GM23338 (cell line): ENCODE measurements at regions not wholly inside any gene's neighbourhood (a gene's known extent, or its start where the extent isn't known, plus 50 kb on each side); places are given as distances from the start of the nearest gene placed in this dataset.

Experiments
- ATAC-seq: fragments of 200-7000 bp; cut with Tn5 transposase; 3 replicates; pipeline ENCODE4 v1.9.1; 2020
- DNase-seq: peaks from one replicate; pipeline ENCODE4 v3.0.0-alpha.2; 2015; ENCODE audit warnings: low spot score
- H2AFZ ChIP-seq: fragments of 200-600 bp; sonication (generic); 2 replicates; pipeline ENCODE4 v1.8.0; 2016; ENCODE audit warnings: antibody characterized with exemption, mild to moderate bottlenecking, moderate library complexity
- H3F3A ChIP-seq: fragments of 200-600 bp; sonication (generic); replicated peaks from 2 replicates; pipeline ENCODE4 v1.8.0; 2017; ENCODE audit warnings: antibody characterized with exemption, mixed run types, low read depth
- H3K27ac ChIP-seq: fragments of 200-600 bp; sonication (generic); 2 replicates; pipeline ENCODE4 v1.6.1; 2016; ENCODE audit warnings: low read depth
- H3K27me3 ChIP-seq: fragments of 200-600 bp; sonication (generic); 2 replicates; pipeline ENCODE4 v1.8.0; 2016; ENCODE audit warnings: mild to moderate bottlenecking, mixed run types, moderate library complexity; ENCODE audit not compliant: insufficient read depth
- H3K36me3 ChIP-seq: fragments of 200-600 bp; sonication (generic); 2 replicates; pipeline ENCODE4 v1.8.0; 2016; ENCODE audit warnings: mild to moderate bottlenecking; ENCODE audit not compliant: insufficient read depth
- H3K4me1 ChIP-seq: fragments of 200-600 bp; sonication (generic); 2 replicates; pipeline ENCODE4 v1.8.0; 2016; ENCODE audit warnings: mild to moderate bottlenecking, moderate library complexity; ENCODE audit not compliant: insufficient read depth
- H3K4me2 ChIP-seq: fragments of 200-600 bp; sonication (generic); 2 replicates; pipeline ENCODE4 v1.7.1; 2017; ENCODE audit warnings: mixed run types
- H3K4me3 ChIP-seq: fragments of 200-600 bp; sonication (generic); 2 replicates; pipeline ENCODE4 v1.6.1; 2016; ENCODE audit warnings: mixed run types
- H3K79me2 ChIP-seq: fragments of 200-600 bp; sonication (generic); replicated peaks from 2 replicates; pipeline ENCODE4 v1.8.0; 2017; ENCODE audit warnings: mild to moderate bottlenecking; ENCODE audit not compliant: insufficient read depth
- H3K9me2 ChIP-seq: fragments of 200-600 bp; sonication (generic); 2 replicates; pipeline ENCODE4 v1.8.0; 2017; ENCODE audit not compliant: insufficient read depth
- H4K20me1 ChIP-seq: fragments of 200-600 bp; sonication (generic); replicated peaks from 2 replicates; pipeline ENCODE4 v1.8.0; 2017; ENCODE audit warnings: mild to moderate bottlenecking; ENCODE audit not compliant: insufficient read depth
- H3K27ac Mint-ChIP-seq: 2 replicates; pipeline ENCODE4 v1.8.0; 2020; ENCODE audit warnings: inconsistent platforms, mild to moderate bottlenecking, moderate library complexity, mixed read lengths
- H3K27me3 Mint-ChIP-seq: 3 replicates; pipeline ENCODE4 v1.8.0; 2022; ENCODE audit warnings: low read depth, mild to moderate bottlenecking, moderate library complexity, mixed read lengths, inconsistent platforms; ENCODE audit not compliant: insufficient read depth, poor library complexity
- H3K36me3 Mint-ChIP-seq: 3 replicates; pipeline ENCODE4 v1.8.0; 2021; ENCODE audit warnings: low read depth, mild to moderate bottlenecking, inconsistent platforms, moderate library complexity, mixed read lengths
- H3K4me1 Mint-ChIP-seq: 3 replicates; pipeline ENCODE4 v1.8.0; 2020; ENCODE audit warnings: mild to moderate bottlenecking, inconsistent platforms, mixed read lengths
- H3K4me3 Mint-ChIP-seq: 3 replicates; pipeline ENCODE4 v1.8.0; 2021; ENCODE audit warnings: moderate library complexity, mild to moderate bottlenecking, inconsistent platforms, mixed read lengths
- H3K9me3 Mint-ChIP-seq: 3 replicates; pipeline ENCODE4 v1.8.0; 2020; ENCODE audit warnings: moderate library complexity, mild to moderate bottlenecking, inconsistent platforms, mixed read lengths
- CREB1 ChIP-seq: fragments of 250-450 bp; sonication (Bioruptor Pico); IDR thresholded peaks from 2 replicates; pipeline ENCODE4 v1.5.0; 2020; ENCODE audit warnings: low read depth, mild to moderate bottlenecking, moderate library complexity
- EZH2 ChIP-seq: fragments of 200-600 bp; sonication (generic); IDR thresholded peaks from one replicate; pipeline ENCODE4 v1.8.0; 2017; ENCODE audit warnings: antibody characterized with exemption, mild to moderate bottlenecking, low read depth; ENCODE audit not compliant: unreplicated experiment
- EZH2phosphoT487 ChIP-seq: fragments of 200-600 bp; sonication (generic); IDR thresholded peaks from one replicate; pipeline ENCODE4 v1.8.1; 2018; ENCODE audit warnings: antibody characterized with exemption; ENCODE audit not compliant: unreplicated experiment
- JUNB ChIP-seq: IDR thresholded peaks from one replicate; pipeline ENCODE4 v1.6.1; 2016; ENCODE audit warnings: antibody characterized with exemption; ENCODE audit not compliant: unreplicated experiment
- NANOG ChIP-seq: IDR thresholded peaks from 2 replicates; pipeline ENCODE4 v1.6.1; 2016; ENCODE audit warnings: antibody characterized with exemption, borderline replicate concordance
- POLR2AphosphoS5 ChIP-seq: IDR thresholded peaks from 2 replicates; pipeline ENCODE4 v1.6.1; 2016; ENCODE audit warnings: antibody characterized with exemption, low read depth
- STAT1 ChIP-seq: IDR thresholded peaks from one replicate; pipeline ENCODE4 v1.6.1; 2016; ENCODE audit warnings: antibody characterized with exemption; ENCODE audit not compliant: unreplicated experiment
- ZNF114 ChIP-seq: fragments of 250-450 bp; sonication (Bioruptor Pico); IDR thresholded peaks from 2 replicates; pipeline ENCODE4 v1.5.0; 2020; ENCODE audit warnings: mild to moderate bottlenecking, moderate library complexity
- ZNF331 ChIP-seq: fragments of 250-450 bp; sonication (Bioruptor Pico); IDR thresholded peaks from 2 replicates; pipeline ENCODE4 v1.5.0; 2020; ENCODE audit warnings: low read depth, mild to moderate bottlenecking, moderate library complexity
- TF ChIP-seq, protein P1 (sequence below): fragments of 250-450 bp; sonication (Bioruptor Pico); IDR thresholded peaks from 2 replicates; pipeline ENCODE4 v1.5.0; 2020; ENCODE audit warnings: mild to moderate bottlenecking, moderate library complexity
- TF ChIP-seq, protein P2 (sequence below), 2 experiments: fragments of 200-600 bp in 1 of 2; sonication (generic) in 1 of 2; conservative IDR thresholded peaks; 2 replicates each; pipeline versions ENCODE4 v1.5.1 to v1.6.1; 2016 to 2017; ENCODE audit warnings: antibody characterized with exemption in 2 of 2, low read depth in 2 of 2, mild to moderate bottlenecking in 2 of 2, moderate library complexity in 1 of 2
- TF ChIP-seq, protein P3 (sequence below): IDR thresholded peaks from one replicate; pipeline ENCODE4 v1.6.1; 2018; ENCODE audit warnings: antibody characterized with exemption; ENCODE audit not compliant: unreplicated experiment
- TF ChIP-seq, protein P4 (sequence below): IDR thresholded peaks from 2 replicates; pipeline ENCODE4 v1.6.1; 2016; ENCODE audit warnings: antibody characterized with exemption

DNA sequence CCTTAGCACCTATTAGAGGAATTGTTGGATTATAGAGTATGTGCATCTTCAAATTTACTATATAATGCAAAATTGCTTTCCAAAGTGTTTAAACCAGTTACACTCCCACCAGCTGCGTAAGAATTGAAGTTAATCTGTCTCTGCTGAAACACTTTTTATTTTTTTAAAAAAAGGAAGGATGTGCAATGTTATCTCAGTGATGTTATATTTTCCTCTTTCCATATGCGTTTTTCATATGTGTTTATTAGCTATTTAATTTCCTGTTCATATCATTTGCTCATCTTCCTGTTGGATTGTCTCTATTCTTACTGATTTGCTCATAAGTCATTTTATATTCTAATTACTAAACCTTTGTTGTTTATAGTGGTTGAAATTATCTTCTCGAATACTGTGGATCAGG lies 63.2 kb upstream of the RFX8 start:
- TF ChIP-seq CREB1 (CRISPR knock-in tag): no peak
- TF ChIP-seq, protein P1, sequence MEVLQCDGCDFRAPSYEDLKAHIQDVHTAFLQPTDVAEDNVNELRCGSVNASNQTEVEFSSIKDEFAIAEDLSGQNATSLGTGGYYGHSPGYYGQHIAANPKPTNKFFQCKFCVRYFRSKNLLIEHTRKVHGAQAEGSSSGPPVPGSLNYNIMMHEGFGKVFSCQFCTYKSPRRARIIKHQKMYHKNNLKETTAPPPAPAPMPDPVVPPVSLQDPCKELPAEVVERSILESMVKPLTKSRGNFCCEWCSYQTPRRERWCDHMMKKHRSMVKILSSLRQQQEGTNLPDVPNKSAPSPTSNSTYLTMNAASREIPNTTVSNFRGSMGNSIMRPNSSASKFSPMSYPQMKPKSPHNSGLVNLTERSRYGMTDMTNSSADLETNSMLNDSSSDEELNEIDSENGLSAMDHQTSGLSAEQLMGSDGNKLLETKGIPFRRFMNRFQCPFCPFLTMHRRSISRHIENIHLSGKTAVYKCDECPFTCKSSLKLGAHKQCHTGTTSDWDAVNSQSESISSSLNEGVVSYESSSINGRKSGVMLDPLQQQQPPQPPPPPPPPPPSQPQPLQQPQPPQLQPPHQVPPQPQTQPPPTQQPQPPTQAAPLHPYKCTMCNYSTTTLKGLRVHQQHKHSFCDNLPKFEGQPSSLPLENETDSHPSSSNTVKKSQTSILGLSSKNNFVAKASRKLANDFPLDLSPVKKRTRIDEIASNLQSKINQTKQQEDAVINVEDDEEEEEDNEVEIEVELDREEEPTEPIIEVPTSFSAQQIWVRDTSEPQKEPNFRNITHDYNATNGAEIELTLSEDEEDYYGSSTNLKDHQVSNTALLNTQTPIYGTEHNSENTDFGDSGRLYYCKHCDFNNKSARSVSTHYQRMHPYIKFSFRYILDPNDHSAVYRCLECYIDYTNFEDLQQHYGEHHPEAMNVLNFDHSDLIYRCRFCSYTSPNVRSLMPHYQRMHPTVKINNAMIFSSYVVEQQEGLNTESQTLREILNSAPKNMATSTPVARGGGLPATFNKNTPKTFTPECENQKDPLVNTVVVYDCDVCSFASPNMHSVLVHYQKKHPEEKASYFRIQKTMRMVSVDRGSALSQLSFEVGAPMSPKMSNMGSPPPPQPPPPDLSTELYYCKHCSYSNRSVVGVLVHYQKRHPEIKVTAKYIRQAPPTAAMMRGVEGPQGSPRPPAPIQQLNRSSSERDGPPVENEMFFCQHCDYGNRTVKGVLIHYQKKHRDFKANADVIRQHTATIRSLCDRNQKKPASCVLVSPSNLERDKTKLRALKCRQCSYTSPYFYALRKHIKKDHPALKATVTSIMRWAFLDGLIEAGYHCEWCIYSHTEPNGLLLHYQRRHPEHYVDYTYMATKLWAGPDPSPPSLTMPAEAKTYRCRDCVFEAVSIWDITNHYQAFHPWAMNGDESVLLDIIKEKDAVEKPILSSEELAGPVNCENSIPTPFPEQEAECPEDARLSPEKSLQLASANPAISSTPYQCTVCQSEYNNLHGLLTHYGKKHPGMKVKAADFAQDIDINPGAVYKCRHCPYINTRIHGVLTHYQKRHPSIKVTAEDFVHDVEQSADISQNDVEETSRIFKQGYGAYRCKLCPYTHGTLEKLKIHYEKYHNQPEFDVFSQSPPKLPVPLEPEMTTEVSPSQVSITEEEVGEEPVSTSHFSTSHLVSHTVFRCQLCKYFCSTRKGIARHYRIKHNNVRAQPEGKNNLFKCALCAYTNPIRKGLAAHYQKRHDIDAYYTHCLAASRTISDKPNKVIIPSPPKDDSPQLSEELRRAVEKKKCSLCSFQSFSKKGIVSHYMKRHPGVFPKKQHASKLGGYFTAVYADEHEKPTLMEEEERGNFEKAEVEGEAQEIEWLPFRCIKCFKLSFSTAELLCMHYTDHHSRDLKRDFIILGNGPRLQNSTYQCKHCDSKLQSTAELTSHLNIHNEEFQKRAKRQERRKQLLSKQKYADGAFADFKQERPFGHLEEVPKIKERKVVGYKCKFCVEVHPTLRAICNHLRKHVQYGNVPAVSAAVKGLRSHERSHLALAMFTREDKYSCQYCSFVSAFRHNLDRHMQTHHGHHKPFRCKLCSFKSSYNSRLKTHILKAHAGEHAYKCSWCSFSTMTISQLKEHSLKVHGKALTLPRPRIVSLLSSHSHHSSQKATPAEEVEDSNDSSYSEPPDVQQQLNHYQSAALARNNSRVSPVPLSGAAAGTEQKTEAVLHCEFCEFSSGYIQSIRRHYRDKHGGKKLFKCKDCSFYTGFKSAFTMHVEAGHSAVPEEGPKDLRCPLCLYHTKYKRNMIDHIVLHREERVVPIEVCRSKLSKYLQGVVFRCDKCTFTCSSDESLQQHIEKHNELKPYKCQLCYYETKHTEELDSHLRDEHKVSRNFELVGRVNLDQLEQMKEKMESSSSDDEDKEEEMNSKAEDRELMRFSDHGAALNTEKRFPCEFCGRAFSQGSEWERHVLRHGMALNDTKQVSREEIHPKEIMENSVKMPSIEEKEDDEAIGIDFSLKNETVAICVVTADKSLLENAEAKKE: no peak
- no peak for TF ChIP-seq EZH2phosphoT487
- TF ChIP-seq, protein P2, sequence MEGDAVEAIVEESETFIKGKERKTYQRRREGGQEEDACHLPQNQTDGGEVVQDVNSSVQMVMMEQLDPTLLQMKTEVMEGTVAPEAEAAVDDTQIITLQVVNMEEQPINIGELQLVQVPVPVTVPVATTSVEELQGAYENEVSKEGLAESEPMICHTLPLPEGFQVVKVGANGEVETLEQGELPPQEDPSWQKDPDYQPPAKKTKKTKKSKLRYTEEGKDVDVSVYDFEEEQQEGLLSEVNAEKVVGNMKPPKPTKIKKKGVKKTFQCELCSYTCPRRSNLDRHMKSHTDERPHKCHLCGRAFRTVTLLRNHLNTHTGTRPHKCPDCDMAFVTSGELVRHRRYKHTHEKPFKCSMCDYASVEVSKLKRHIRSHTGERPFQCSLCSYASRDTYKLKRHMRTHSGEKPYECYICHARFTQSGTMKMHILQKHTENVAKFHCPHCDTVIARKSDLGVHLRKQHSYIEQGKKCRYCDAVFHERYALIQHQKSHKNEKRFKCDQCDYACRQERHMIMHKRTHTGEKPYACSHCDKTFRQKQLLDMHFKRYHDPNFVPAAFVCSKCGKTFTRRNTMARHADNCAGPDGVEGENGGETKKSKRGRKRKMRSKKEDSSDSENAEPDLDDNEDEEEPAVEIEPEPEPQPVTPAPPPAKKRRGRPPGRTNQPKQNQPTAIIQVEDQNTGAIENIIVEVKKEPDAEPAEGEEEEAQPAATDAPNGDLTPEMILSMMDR (conservative IDR thresholded peaks at IDR 0.05; ENCODE audit: low read depth in 2 of 2): no peak
- TF ChIP-seq, protein P3, sequence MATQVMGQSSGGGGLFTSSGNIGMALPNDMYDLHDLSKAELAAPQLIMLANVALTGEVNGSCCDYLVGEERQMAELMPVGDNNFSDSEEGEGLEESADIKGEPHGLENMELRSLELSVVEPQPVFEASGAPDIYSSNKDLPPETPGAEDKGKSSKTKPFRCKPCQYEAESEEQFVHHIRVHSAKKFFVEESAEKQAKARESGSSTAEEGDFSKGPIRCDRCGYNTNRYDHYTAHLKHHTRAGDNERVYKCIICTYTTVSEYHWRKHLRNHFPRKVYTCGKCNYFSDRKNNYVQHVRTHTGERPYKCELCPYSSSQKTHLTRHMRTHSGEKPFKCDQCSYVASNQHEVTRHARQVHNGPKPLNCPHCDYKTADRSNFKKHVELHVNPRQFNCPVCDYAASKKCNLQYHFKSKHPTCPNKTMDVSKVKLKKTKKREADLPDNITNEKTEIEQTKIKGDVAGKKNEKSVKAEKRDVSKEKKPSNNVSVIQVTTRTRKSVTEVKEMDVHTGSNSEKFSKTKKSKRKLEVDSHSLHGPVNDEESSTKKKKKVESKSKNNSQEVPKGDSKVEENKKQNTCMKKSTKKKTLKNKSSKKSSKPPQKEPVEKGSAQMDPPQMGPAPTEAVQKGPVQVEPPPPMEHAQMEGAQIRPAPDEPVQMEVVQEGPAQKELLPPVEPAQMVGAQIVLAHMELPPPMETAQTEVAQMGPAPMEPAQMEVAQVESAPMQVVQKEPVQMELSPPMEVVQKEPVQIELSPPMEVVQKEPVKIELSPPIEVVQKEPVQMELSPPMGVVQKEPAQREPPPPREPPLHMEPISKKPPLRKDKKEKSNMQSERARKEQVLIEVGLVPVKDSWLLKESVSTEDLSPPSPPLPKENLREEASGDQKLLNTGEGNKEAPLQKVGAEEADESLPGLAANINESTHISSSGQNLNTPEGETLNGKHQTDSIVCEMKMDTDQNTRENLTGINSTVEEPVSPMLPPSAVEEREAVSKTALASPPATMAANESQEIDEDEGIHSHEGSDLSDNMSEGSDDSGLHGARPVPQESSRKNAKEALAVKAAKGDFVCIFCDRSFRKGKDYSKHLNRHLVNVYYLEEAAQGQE: no peak
- TF ChIP-seq NANOG: no peak
- no peak for TF ChIP-seq ZNF114 (CRISPR knock-in tag)
- no peak for TF ChIP-seq EZH2
- no peak for TF ChIP-seq JUNB
- TF ChIP-seq, protein P4, sequence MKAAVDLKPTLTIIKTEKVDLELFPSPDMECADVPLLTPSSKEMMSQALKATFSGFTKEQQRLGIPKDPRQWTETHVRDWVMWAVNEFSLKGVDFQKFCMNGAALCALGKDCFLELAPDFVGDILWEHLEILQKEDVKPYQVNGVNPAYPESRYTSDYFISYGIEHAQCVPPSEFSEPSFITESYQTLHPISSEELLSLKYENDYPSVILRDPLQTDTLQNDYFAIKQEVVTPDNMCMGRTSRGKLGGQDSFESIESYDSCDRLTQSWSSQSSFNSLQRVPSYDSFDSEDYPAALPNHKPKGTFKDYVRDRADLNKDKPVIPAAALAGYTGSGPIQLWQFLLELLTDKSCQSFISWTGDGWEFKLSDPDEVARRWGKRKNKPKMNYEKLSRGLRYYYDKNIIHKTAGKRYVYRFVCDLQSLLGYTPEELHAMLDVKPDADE: no peak
- no peak for TF ChIP-seq POLR2AphosphoS5
- no peak for TF ChIP-seq ZNF331
- no peak for TF ChIP-seq STAT1
- no peak overlapping the region for H3K4me2 ChIP-seq
- H3K27me3 ChIP-seq: no peaks in the 10 kb centered on the region
- Mint-ChIP-seq H3K27ac (no peak overlapping the region), H3K4me3 (no peak overlapping the region), H3K9me3 (peaks cover 3% of the 10 kb centered on the region; the same call in 2 of the 3 replicates), H3K4me1 (peaks cover 16% of the 10 kb centered on the region), H3K36me3 (peaks cover 4% of the 10 kb centered on the region; the same call in 1 of the 3 replicates), H3K27me3 (peaks cover 2% of the 10 kb centered on the region)
- no peak overlapping the region for H2AFZ ChIP-seq
- H3K36me3 ChIP-seq: no peaks in the 10 kb centered on the region
- no peak overlapping the region for H3K4me3 ChIP-seq
- H3F3A ChIP-seq: peaks cover 7% of the 10 kb centered on the region
- ATAC-seq (no peak), DNase-seq (no peak)
- peaks cover 4% of the 10 kb centered on the region; the same call in 1 of the 2 replicates for H3K4me1 ChIP-seq
- H3K9me2 ChIP-seq: no peaks in the 10 kb centered on the region
- H3K79me2 ChIP-seq: no peaks in the 10 kb centered on the region
- H4K20me1 ChIP-seq: no peaks in the 10 kb centered on the region
- H3K27ac ChIP-seq: no peak overlapping the region
